ENCODE measurements at regions not wholly inside any gene's neighbourhood (a gene's known extent, or its start where the extent isn't known, plus 50 kb on each side); places are given as distances from the start of the nearest gene placed in this dataset.

DNA sequence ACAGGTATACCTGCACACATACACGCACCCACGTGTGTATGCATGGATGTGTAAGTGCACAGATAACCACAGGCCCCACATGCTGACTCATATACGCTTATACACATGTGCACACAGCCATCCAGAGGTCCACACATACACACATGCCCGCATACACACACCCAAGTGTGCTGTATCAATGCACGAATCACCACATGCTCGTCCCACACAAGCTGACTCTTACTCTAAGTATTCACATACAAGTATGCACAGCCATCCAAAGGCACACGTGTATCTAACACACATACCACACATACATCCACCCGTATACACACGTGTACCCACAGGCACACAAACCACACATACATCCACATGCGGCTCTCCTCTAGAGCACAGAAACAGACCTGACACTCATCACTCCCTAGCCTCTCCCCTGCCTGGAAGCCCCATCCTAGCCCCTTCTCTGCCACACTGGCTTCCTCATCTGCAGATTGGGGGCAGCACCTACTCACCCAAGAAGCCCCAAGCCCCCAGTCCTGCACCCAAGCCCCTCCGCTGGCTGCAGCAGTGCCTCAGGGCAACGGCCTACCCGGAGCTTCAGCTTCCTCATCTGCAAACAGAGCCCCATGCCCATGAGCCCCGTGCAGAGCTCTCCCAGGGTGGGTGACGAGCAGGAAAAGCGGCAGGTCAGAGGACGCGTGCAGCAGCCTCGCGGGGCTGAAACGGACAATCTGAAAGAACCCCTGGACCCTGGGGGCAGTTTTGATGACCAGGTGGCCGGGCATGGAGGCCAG is 105.4 kb downstream of the NCOR2 start:
- no peak overlapping the region for H3K27ac ChIP-seq (ENCODE audit: low read depth, low read length)
- H3K36me3 ChIP-seq (ENCODE audit: control insufficient read depth, insufficient read depth, low read length) = peaks cover 68% of the 10 kb centered on the region
- H3K9me3 ChIP-seq (ENCODE audit: control insufficient read depth, insufficient read depth, low read depth, low read length) = peaks cover 10% of the 10 kb centered on the region; the same call in 1 of the 2 replicates
- peaks cover 17% of the 10 kb centered on the region; the same call in 1 of the 2 replicates for H3K4me1 ChIP-seq (ENCODE audit: control insufficient read depth, insufficient read depth, low read length)
- no peaks in the 10 kb centered on the region for H3K27me3 ChIP-seq (ENCODE audit: control insufficient read depth, insufficient read depth, low read length)
- no peak overlapping the region for H3K9ac ChIP-seq (ENCODE audit: low read length)
- no peak overlapping the region for H3K4me3 ChIP-seq (ENCODE audit: low read depth, low read length)

GRCh38 chr12:124461241-124461673 is 106.2 kb downstream of the NCOR2 start:
- no peaks in the 10 kb centered on the region for H3K27me3 ChIP-seq (ENCODE audit: control insufficient read depth, insufficient read depth, low read length)
- H3K4me1 ChIP-seq (ENCODE audit: control insufficient read depth, insufficient read depth, low read length) = peaks cover 17% of the 10 kb centered on the region; the same call in 1 of the 2 replicates
- H3K4me3 ChIP-seq (ENCODE audit: low read depth, low read length) = no peak overlapping the region
- peaks cover 64% of the 10 kb centered on the region for H3K36me3 ChIP-seq (ENCODE audit: control insufficient read depth, insufficient read depth, low read length)
- no peak overlapping the region for H3K9ac ChIP-seq (ENCODE audit: low read length)
- no peak overlapping the region for H3K27ac ChIP-seq (ENCODE audit: low read depth, low read length)
- peaks cover 10% of the 10 kb centered on the region; the same call in 1 of the 2 replicates for H3K9me3 ChIP-seq (ENCODE audit: control insufficient read depth, insufficient read depth, low read depth, low read length)

- Histone ChIP-seq H3K9me3 (ENCODE audit: control insufficient read depth, insufficient read depth, low read depth, low read length) (peaks cover 10% of the 10 kb centered on the region; the same call in 1 of the 2 replicates), H3K27ac (ENCODE audit: low read depth, low read length) (no peak overlapping the region), H3K36me3 (ENCODE audit: control insufficient read depth, insufficient read depth, low read length) (peaks cover 63% of the 10 kb centered on the region), H3K9ac (ENCODE audit: low read length) (no peak overlapping the region), H3K4me3 (ENCODE audit: low read depth, low read length) (no peak overlapping the region), H3K27me3 (ENCODE audit: control insufficient read depth, insufficient read depth, low read length) (no peaks in the 10 kb centered on the region), H3K4me1 (ENCODE audit: control insufficient read depth, insufficient read depth, low read length) (peaks cover 17% of the 10 kb centered on the region; the same call in 1 of the 2 replicates)
Measured at GRCh38 chr12:124460771-124461170, 106.6 kb downstream of the NCOR2 start.

DNA sequence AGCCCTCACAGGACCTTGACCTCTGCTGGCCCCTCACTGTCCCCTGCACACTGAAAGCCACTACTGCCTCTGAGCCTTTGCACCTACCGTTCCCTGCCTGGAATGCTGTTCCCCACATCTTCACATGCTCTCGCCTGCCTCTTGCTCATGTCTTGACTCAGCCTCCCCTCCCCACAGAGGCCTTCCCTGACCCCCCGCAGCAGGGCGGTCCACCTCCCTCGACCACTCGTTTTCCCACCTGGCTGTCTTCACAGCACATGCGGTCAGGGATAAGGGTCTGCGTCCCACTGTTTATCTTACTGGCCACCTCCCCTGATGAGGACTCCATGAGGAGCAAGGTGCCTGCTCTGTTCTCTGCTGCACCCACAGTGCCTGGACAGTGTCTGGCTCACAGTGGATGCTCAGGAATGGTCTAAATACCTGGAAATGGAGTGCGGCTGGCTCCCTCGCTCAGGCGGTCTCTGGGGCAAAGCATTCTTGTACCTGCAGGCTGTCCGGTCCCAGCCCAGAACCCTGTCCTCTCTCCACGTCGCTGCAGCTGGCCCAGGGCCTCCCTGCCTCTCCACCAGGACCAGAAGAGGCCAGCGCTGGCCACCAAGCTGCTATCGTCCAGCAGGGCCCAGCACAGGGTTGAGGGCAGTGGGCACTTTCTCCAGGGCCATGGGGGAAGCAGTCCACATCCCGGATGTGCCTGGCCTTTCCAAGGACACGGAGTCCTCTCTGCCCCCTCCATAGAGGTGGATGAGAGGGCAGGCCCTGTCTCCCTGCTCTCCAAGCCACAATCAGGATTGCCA is 107.4 kb downstream of the NCOR2 start:
- H3K9me3 ChIP-seq (ENCODE audit: control insufficient read depth, insufficient read depth, low read depth, low read length) = peaks cover 3% of the 10 kb centered on the region; the same call in 1 of the 2 replicates
- peaks cover 60% of the 10 kb centered on the region for H3K36me3 ChIP-seq (ENCODE audit: control insufficient read depth, insufficient read depth, low read length)
- no peaks in the 10 kb centered on the region for H3K27me3 ChIP-seq (ENCODE audit: control insufficient read depth, insufficient read depth, low read length)
- H3K4me1 ChIP-seq (ENCODE audit: control insufficient read depth, insufficient read depth, low read length) = peaks cover 17% of the 10 kb centered on the region; the same call in 1 of the 2 replicates
- no peak overlapping the region for H3K9ac ChIP-seq (ENCODE audit: low read length)
- no peak overlapping the region for H3K4me3 ChIP-seq (ENCODE audit: low read depth, low read length)
- no peak overlapping the region for H3K27ac ChIP-seq (ENCODE audit: low read depth, low read length)

DNA sequence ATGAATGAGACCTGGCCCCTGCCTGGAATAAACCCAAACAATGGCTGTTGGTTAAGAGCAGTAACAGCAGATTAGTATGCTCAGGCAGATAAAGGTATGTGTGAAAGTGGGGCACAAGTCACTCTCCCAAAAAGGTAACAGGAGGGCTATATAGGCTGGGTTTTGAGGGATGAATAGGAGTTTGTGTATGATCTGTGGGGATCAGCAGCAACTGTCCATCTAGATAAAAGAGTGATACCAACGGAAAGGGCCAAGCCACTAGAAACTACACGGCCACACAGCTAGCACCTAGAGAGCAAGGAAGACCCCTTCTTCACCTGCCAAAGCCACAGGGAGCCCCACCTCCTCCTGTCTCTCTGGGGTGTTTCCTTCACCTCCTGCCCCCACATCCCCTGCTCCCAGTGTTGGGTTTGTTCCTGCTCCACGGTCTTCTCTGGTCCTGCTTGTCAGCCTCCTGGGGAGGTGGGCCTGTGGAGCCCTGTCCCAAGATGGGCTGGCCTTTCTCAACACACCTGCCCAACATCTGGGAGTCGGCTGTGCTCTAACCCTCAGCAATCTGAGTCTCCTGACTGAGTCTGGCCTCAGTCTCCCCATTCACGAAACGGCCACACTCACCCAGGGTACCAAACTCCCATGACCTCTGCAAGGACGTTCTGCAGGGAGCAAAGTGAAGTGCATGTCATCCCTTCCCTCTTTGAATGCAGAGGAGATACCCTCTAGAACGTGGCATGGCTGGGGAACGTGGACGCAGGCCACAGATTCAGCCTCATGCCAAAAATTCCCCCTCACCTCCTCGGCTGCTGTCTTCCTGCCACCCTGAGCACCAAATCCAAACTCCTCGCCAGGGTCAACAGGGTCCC is 108.2 kb downstream of the NCOR2 start:
- Histone ChIP-seq H3K9ac (ENCODE audit: low read length) (no peak overlapping the region), H3K27me3 (ENCODE audit: control insufficient read depth, insufficient read depth, low read length) (no peaks in the 10 kb centered on the region), H3K4me3 (ENCODE audit: low read depth, low read length) (no peak overlapping the region), H3K36me3 (ENCODE audit: control insufficient read depth, insufficient read depth, low read length) (peaks cover 59% of the 10 kb centered on the region), H3K27ac (ENCODE audit: low read depth, low read length) (no peak overlapping the region), H3K4me1 (ENCODE audit: control insufficient read depth, insufficient read depth, low read length) (peaks cover 18% of the 10 kb centered on the region; the same call in 1 of the 2 replicates), H3K9me3 (ENCODE audit: control insufficient read depth, insufficient read depth, low read depth, low read length) (no peaks in the 10 kb centered on the region)

DNA sequence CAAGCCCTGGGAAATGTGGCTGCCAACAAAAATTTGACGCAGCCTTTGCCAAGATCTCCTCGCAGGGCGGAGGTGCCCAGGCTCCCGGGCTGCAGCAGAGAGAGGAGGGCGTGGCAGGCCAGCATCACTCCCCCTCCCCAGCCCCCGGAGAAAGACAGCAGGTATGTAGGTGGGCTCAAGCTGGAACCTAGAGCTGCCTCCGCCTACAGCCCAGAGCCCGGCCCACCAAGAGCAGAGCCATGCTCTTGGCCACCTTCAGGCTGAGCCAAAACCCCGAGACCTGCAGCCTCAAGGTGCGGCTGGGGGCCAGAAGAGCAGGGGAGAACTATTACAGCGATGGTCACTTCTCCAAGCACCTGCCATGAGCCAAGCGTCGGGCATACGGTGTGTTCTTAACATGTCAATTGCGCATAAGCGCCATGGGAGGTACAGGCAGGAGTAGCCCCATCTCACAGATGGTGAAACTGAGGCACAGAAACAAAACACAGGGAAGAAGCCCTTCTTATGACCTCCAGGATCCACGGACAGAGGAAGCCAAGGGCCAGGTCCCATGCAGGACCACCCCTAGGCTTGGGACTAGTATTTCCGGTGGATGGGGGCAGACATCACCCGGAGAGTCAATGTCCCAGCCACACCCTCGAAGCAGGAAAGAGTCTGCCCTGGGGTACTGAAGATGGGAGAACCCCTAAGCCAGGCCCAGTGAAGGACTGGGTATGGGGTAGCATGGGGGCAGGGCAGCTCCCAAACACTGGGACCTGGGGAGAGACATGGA is 109.0 kb downstream of the NCOR2 start:
- Histone ChIP-seq H3K36me3 (ENCODE audit: control insufficient read depth, insufficient read depth, low read length) (peaks cover 58% of the 10 kb centered on the region), H3K9me3 (ENCODE audit: control insufficient read depth, insufficient read depth, low read depth, low read length) (no peaks in the 10 kb centered on the region), H3K9ac (ENCODE audit: low read length) (no peak overlapping the region), H3K4me3 (ENCODE audit: low read depth, low read length) (no peak overlapping the region), H3K4me1 (ENCODE audit: control insufficient read depth, insufficient read depth, low read length) (peaks cover 18% of the 10 kb centered on the region; the same call in 1 of the 2 replicates), H3K27me3 (ENCODE audit: control insufficient read depth, insufficient read depth, low read length) (no peaks in the 10 kb centered on the region), H3K27ac (ENCODE audit: low read depth, low read length) (no peak overlapping the region)

- no peaks in the 10 kb centered on the region for H3K9me3 ChIP-seq (ENCODE audit: control insufficient read depth, insufficient read depth, low read depth, low read length)
- H3K4me1 ChIP-seq (ENCODE audit: control insufficient read depth, insufficient read depth, low read length) = peaks cover 17% of the 10 kb centered on the region; the same call in 1 of the 2 replicates
- H3K4me3 ChIP-seq (ENCODE audit: low read depth, low read length) = no peak overlapping the region
- no peak overlapping the region for H3K27ac ChIP-seq (ENCODE audit: low read depth, low read length)
- H3K36me3 ChIP-seq (ENCODE audit: control insufficient read depth, insufficient read depth, low read length) = peaks cover 50% of the 10 kb centered on the region
- H3K27me3 ChIP-seq (ENCODE audit: control insufficient read depth, insufficient read depth, low read length) = no peaks in the 10 kb centered on the region
- H3K9ac ChIP-seq (ENCODE audit: low read length) = no peak overlapping the region
Measured at GRCh38 chr12:124457287-124458219, 109.9 kb downstream of the NCOR2 start.

GRCh38 chr12:124456652-124457152 is 110.7 kb downstream of the NCOR2 start:
- Histone ChIP-seq H3K9me3 (ENCODE audit: control insufficient read depth, insufficient read depth, low read depth, low read length) (no peaks in the 10 kb centered on the region), H3K9ac (ENCODE audit: low read length) (no peak overlapping the region), H3K4me3 (ENCODE audit: low read depth, low read length) (no peak overlapping the region), H3K27me3 (ENCODE audit: control insufficient read depth, insufficient read depth, low read length) (no peaks in the 10 kb centered on the region), H3K4me1 (ENCODE audit: control insufficient read depth, insufficient read depth, low read length) (peaks cover 17% of the 10 kb centered on the region; the same call in 1 of the 2 replicates), H3K36me3 (ENCODE audit: control insufficient read depth, insufficient read depth, low read length) (peaks cover 43% of the 10 kb centered on the region), H3K27ac (ENCODE audit: low read depth, low read length) (no peak overlapping the region)

DNA sequence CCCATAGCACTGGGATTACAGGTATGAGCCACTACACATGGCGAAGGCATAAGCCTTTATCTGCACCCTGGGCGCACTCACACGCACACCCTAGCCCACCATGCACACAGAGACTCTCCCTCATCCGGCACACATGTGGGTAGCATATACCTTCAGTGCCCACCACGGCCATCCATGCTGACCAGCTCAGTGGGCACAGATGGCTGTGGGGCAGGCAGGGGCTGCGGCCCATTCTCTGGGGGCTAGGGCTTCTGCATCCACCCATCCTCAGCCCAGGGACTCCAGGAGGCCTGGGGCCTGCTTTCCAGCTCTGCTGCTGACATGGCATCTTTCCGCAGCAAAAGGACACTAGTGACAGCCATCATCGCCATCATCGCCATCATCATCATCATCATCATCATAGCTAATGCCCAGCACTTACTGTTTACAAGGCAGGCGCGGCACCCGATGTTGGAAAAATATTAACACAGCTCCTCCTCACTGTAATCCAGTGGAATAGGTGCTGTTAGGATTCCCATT is 111.2 kb downstream of the NCOR2 start:
- H3K9me3 ChIP-seq (ENCODE audit: control insufficient read depth, insufficient read depth, low read depth, low read length) = no peaks in the 10 kb centered on the region
- H3K27me3 ChIP-seq (ENCODE audit: control insufficient read depth, insufficient read depth, low read length) = no peaks in the 10 kb centered on the region
- H3K27ac ChIP-seq (ENCODE audit: low read depth, low read length) = no peak overlapping the region
- H3K36me3 ChIP-seq (ENCODE audit: control insufficient read depth, insufficient read depth, low read length) = peaks cover 39% of the 10 kb centered on the region
- no peak overlapping the region for H3K4me3 ChIP-seq (ENCODE audit: low read depth, low read length)
- peaks cover 17% of the 10 kb centered on the region; the same call in 1 of the 2 replicates for H3K4me1 ChIP-seq (ENCODE audit: control insufficient read depth, insufficient read depth, low read length)
- no peak overlapping the region for H3K9ac ChIP-seq (ENCODE audit: low read length)
